A673 (cell line): ENCODE measurements at regions not wholly inside any gene's neighbourhood (a gene's known extent, or its start where the extent isn't known, plus 50 kb on each side); places are given as distances from the start of the nearest gene placed in this dataset.

Source experiments
- CTCF ChIP-seq: fragments of 300-800, 200-600 bp; sonication (generic); conservative IDR thresholded peaks from 2 replicates; pipeline ENCODE4 v1.5.1; 2017; ENCODE audit warnings: low read depth, mild to moderate bottlenecking, antibody characterized with exemption, low read length, moderate library complexity, mixed read lengths
- EZH2 ChIP-seq: fragments of 200-600 bp; sonication (generic); IDR thresholded peaks from 2 replicates; pipeline ENCODE4 v1.6.1; 2017; ENCODE audit warnings: borderline replicate concordance, low read depth, mild to moderate bottlenecking, mixed read lengths, antibody characterized with exemption, low read length; ENCODE audit not compliant: poor library complexity, severe bottlenecking

- TF ChIP-seq CTCF (no peak), EZH2 (no peak)
Measured at GRCh38 chr11:104522650-104523049, 358.7 kb upstream of the PDGFD start.
